ENCODE measurements at regions not wholly inside any gene's neighbourhood (a gene's known extent, or its start where the extent isn't known, plus 50 kb on each side); places are given as distances from the start of the nearest gene placed in this dataset.

- H4K20me1 ChIP-seq (ENCODE audit: control insufficient read depth, insufficient read depth, low read depth, low read length), result no peaks in the 10 kb centered on the region
- no peaks in the 10 kb centered on the region for H3K36me3 ChIP-seq (ENCODE audit: control insufficient read depth, low read length)
- H3K4me2 ChIP-seq (ENCODE audit: low read length), result no peak overlapping the region
- no peaks in the 10 kb centered on the region for H3K27me3 ChIP-seq (ENCODE audit: control insufficient read depth, low read length)
- peaks cover 7% of the 10 kb centered on the region for H3K4me1 ChIP-seq (ENCODE audit: control insufficient read depth, low read length)
- no peaks in the 10 kb centered on the region for H3K9me2 ChIP-seq (replicated peaks; ENCODE audit: control insufficient read depth, low read length)
- no peaks in the 10 kb centered on the region for H3F3A ChIP-seq (ENCODE audit: control insufficient read depth, insufficient read depth)
- no peaks in the 10 kb centered on the region for H3K79me2 ChIP-seq (ENCODE audit: control insufficient read depth, low read length)
- no peak overlapping the region for H3K27ac ChIP-seq (ENCODE audit: low read depth, low read length)
- no peaks in the 10 kb centered on the region for H3K9me3 ChIP-seq (ENCODE audit: control insufficient read depth, insufficient read depth, low read length)
- no peak for TF ChIP-seq CTCF (IDR thresholded peaks at IDR 0.05; ENCODE audit: low read depth, low read length, poor library complexity, severe bottlenecking)
- no peak for TF ChIP-seq EZH2phosphoT487 (IDR thresholded peaks at IDR 0.05; ENCODE audit: borderline replicate concordance, low read length)
- no peak overlapping the region for H3K4me3 ChIP-seq (ENCODE audit: low read length)
These were observed 172.6 kb downstream of the CD83 start for GRCh38 chr6:14290041-14290771.

GRCh38 chr6:14290772-14291330, 173.3 kb downstream of the CD83 start:
- H3K79me2 ChIP-seq (ENCODE audit: control insufficient read depth, low read length), result no peaks in the 10 kb centered on the region
- no peaks in the 10 kb centered on the region for H3K9me2 ChIP-seq (replicated peaks; ENCODE audit: control insufficient read depth, low read length)
- no peak overlapping the region for H3K4me3 ChIP-seq (ENCODE audit: low read length)
- no peaks in the 10 kb centered on the region for H3F3A ChIP-seq (ENCODE audit: control insufficient read depth, insufficient read depth)
- H3K27me3 ChIP-seq (ENCODE audit: control insufficient read depth, low read length), result no peaks in the 10 kb centered on the region
- H3K9me3 ChIP-seq (ENCODE audit: control insufficient read depth, insufficient read depth, low read length), result no peaks in the 10 kb centered on the region
- TF ChIP-seq CTCF (IDR thresholded peaks at IDR 0.05; ENCODE audit: low read depth, low read length, poor library complexity, severe bottlenecking) (no peak), EZH2phosphoT487 (IDR thresholded peaks at IDR 0.05; ENCODE audit: borderline replicate concordance, low read length) (no peak)
- no peak overlapping the region for H3K4me2 ChIP-seq (ENCODE audit: low read length)
- H3K4me1 ChIP-seq (ENCODE audit: control insufficient read depth, low read length), result peaks cover 7% of the 10 kb centered on the region
- no peaks in the 10 kb centered on the region for H3K36me3 ChIP-seq (ENCODE audit: control insufficient read depth, low read length)
- H4K20me1 ChIP-seq (ENCODE audit: control insufficient read depth, insufficient read depth, low read depth, low read length), result no peaks in the 10 kb centered on the region
- H3K27ac ChIP-seq (ENCODE audit: low read depth, low read length), result no peak overlapping the region

- H3K27ac ChIP-seq (ENCODE audit: low read depth, low read length), result no peak overlapping the region
- peaks cover 7% of the 10 kb centered on the region for H3K4me1 ChIP-seq (ENCODE audit: control insufficient read depth, low read length)
- no peaks in the 10 kb centered on the region for H3K27me3 ChIP-seq (ENCODE audit: control insufficient read depth, low read length)
- no peaks in the 10 kb centered on the region for H3K9me2 ChIP-seq (replicated peaks; ENCODE audit: control insufficient read depth, low read length)
- H4K20me1 ChIP-seq (ENCODE audit: control insufficient read depth, insufficient read depth, low read depth, low read length), result no peaks in the 10 kb centered on the region
- H3K79me2 ChIP-seq (ENCODE audit: control insufficient read depth, low read length), result no peaks in the 10 kb centered on the region
- no peak overlapping the region for H3K4me2 ChIP-seq (ENCODE audit: low read length)
- no peaks in the 10 kb centered on the region for H3K9me3 ChIP-seq (ENCODE audit: control insufficient read depth, insufficient read depth, low read length)
- no peak for TF ChIP-seq CTCF (IDR thresholded peaks at IDR 0.05; ENCODE audit: low read depth, low read length, poor library complexity, severe bottlenecking)
- TF ChIP-seq EZH2phosphoT487 (IDR thresholded peaks at IDR 0.05; ENCODE audit: borderline replicate concordance, low read length), result no peak
- H3F3A ChIP-seq (ENCODE audit: control insufficient read depth, insufficient read depth), result no peaks in the 10 kb centered on the region
- H3K36me3 ChIP-seq (ENCODE audit: control insufficient read depth, low read length), result no peaks in the 10 kb centered on the region
- no peak overlapping the region for H3K4me3 ChIP-seq (ENCODE audit: low read length)
These were observed 173.8 kb downstream of the CD83 start for GRCh38 chr6:14291331-14291730.
